Stimulated activated CD4-positive, alpha-beta T cell treated with anti-CD3 and anti-CD28 coated beads, Interleukin-2, amount 100 ng/mL, for 48 hours (primary cell): ENCODE measurements at regions not wholly inside any gene's neighbourhood (a gene's known extent, or its start where the extent isn't known, plus 50 kb on each side); places are given as distances from the start of the nearest gene placed in this dataset.

Experiments used
- DNase-seq, 2 donors: peaks; one replicate each; pipeline ENCODE4 v3.0.0-alpha.2; 2020

- DNase-seq = no peak
Observed at GRCh38 chr2:147547440-147547839, 297.4 kb upstream of the ACVR2A start.

- no peak for DNase-seq
Observed at GRCh38 chr2:147546109-147546508, 298.7 kb upstream of the ACVR2A start.

GRCh38 chr2:147543056-147543455, 301.8 kb upstream of the ACVR2A start:
- no peak for DNase-seq

GRCh38 chr2:147542351-147542750, 302.5 kb upstream of the ACVR2A start:
- DNase-seq = no peak

GRCh38 chr2:147541314-147541713, 303.5 kb upstream of the ACVR2A start:
- no peak for DNase-seq

- DNase-seq = no peak
Observed at GRCh38 chr2:147538821-147539220, 306.0 kb upstream of the ACVR2A start.

- no peak for DNase-seq
Observed at GRCh38 chr2:147538088-147538487, 306.7 kb upstream of the ACVR2A start.

GRCh38 chr2:147531269-147531668, 313.6 kb upstream of the ACVR2A start:
- no peak for DNase-seq

GRCh38 chr2:147530033-147530432, 314.8 kb upstream of the ACVR2A start:
- DNase-seq = no peak

GRCh38 chr2:147525819-147526489, 318.9 kb upstream of the ACVR2A start:
- no peak for DNase-seq

- DNase-seq = no peak
Observed at GRCh38 chr2:147524912-147525311, 319.9 kb upstream of the ACVR2A start.

- DNase-seq = no peak
Observed at GRCh38 chr2:147523415-147523814, 321.4 kb upstream of the ACVR2A start.

- no peak for DNase-seq
Observed at GRCh38 chr2:147521936-147522335, 322.9 kb upstream of the ACVR2A start.

- no peak for DNase-seq
Observed at GRCh38 chr2:147520817-147521216, 324.0 kb upstream of the ACVR2A start.

- DNase-seq = no peak
Observed at GRCh38 chr2:147519178-147519577, 325.7 kb upstream of the ACVR2A start.

- DNase-seq = no peak
Observed at GRCh38 chr2:147515213-147515612, 329.6 kb upstream of the ACVR2A start.

- no peak for DNase-seq
Observed at GRCh38 chr2:147512206-147512605, 332.6 kb upstream of the ACVR2A start.

GRCh38 chr2:147511491-147511948, 333.3 kb upstream of the ACVR2A start:
- DNase-seq = no peak

GRCh38 chr2:147509821-147510220, 335.0 kb upstream of the ACVR2A start:
- no peak for DNase-seq

- DNase-seq = no peak
Observed at GRCh38 chr2:147506889-147507288, 337.9 kb upstream of the ACVR2A start.

- no peak for DNase-seq
Observed at GRCh38 chr2:147502711-147503290, 342.0 kb upstream of the ACVR2A start.

- no peak for DNase-seq
Observed at GRCh38 chr2:147501968-147502367, 342.9 kb upstream of the ACVR2A start.

- DNase-seq = no peak
Observed at GRCh38 chr2:147500819-147501395, 343.9 kb upstream of the ACVR2A start.

GRCh38 chr2:147500229-147500628, 344.6 kb upstream of the ACVR2A start:
- DNase-seq = no peak

GRCh38 chr2:147499785-147500184, 345.0 kb upstream of the ACVR2A start:
- no peak for DNase-seq
